IPS DF 4.7 (cell line): ENCODE measurements at regions not wholly inside any gene's neighbourhood (a gene's known extent, or its start where the extent isn't known, plus 50 kb on each side); places are given as distances from the start of the nearest gene placed in this dataset.
"Not testable (repeated sequence)": the region's sequence is repeated elsewhere in the genome, so short reads cannot be mapped to it uniquely, and the experiment has no call there.

Source experiments
- DNase-seq: peaks from one replicate; pipeline ENCODE4 v3.0.0-alpha.2; 2013; ENCODE audit warnings: low spot score; ENCODE audit errors: extremely low read depth

DNA sequence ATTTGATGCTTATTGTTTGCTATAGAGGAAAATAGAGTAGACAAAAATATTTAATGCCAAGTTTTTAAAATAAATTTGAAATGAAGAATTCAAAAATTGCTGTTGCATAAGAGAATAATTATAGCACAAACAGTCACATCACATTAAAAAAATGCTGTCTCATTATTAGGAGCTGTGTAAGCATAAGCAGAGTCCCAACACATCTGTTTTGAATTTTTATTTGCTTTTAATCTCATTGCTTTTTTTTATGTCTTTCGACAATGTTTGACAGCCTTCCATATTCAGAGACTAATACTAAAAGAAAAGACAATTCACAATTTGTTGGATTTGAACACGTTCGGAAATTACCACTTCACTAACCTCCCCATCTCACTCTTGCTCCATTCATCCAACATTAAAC, 143.5 kb downstream of the TFPI2 start:
- DNase-seq, result no peak

DNA sequence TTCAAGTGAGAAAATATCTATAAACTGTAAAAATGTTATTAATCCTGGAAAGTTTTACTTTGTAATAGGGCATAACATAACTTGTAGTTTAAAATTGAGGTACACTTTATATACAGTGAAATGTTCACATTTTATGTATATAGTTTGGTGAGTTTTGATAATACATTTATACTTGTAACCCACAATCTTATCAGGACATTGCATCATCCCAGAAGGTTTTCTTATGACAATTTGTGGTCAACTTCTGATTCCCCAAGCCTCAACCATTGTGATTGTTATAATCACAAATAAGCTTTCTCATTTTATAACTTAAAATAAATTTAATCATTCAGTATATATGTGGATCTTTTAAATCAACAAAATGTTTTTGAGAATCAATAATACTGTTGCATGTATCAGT, 151.1 kb downstream of the TFPI2 start:
- no peak for DNase-seq

DNA sequence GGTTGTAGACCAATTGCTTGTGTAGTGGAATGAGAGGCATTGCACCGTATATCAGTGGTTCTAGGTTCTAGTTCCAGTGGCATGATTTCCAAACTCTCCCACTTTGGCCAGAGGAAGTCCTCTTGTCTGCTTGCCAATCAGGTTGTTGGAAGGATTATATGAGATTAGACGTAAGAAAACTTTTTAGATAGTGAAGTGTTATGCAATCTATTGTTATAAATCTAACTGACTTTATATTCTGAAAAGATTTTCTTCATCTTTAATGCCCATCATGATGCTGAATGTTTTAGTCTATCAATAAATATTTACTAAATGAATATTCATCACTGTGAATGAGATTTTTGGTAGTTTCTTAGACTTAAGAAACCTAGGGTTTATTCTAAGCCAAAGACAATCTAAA, 152.6 kb downstream of the TFPI2 start:
- no peak for DNase-seq

DNA sequence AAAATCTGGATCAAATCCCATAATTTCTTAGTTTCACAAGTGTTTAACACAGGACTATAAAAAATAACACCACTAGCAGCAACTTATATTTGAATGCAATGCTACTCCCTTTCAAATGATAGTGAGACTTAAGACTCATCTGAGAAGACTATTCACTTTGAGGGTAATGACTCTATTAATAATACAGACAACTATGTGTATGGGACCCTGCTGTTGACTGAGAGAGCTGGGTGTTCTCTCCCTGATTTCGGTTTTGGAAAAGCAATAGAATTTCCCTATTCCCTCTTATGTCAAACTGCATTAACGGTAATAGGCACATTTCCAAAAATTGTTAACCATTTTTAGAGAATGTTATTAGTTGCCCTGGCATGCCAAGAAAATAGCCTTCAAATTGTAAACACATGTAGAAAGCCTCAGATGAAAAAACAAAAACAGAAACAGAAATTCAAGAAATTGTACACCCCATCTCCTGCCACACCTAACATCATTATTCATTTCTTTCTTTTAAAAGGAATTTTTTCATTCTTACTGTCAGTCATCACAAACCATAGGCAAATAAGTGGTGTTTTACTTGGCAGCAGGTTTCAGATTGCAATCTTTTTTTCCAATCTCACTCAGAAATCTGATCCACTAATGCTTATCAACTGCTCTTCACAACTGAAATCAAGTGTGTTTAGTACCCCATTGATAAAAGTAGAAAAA, 153.7 kb downstream of the TFPI2 start:
- DNase-seq, result no peak

DNA sequence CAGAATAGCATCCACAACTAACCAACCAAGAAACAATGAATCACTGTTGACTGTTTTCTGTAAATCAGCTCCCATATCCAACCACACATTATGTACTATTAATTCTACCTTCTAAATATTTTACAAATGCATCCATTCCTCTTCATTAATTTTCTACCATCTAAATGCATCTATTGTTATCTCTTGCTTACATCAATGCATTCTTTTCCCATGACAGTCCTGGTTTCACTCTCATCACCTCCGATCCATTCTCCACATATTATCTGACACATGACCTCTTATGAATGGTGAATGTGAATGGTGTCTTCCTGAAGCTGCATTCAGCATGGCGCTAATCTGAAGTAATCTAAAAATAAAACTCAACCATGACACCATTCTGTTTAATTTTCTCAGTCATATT, 153.8 kb upstream of the CALCR start:
- DNase-seq, result no peak

DNA sequence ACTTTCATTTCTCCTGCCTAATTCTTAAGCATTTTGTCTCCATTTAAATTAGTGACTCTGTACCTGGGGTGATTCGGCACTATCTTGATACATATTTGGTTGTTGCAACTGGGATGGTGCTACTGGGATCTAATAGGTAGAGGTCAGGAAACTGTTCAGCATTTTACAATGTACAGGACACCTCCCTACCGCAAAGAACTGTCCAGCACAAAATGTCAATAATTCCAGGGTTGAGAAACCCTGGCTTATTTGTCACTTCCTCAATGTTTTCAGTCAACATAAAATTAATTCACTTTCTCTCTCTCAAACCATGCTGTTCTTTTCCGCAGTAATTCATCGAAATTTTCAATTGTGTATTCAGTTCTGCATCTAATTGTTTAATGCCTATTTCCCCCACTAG, 151.4 kb upstream of the CALCR start:
- DNase-seq, result no peak

DNA sequence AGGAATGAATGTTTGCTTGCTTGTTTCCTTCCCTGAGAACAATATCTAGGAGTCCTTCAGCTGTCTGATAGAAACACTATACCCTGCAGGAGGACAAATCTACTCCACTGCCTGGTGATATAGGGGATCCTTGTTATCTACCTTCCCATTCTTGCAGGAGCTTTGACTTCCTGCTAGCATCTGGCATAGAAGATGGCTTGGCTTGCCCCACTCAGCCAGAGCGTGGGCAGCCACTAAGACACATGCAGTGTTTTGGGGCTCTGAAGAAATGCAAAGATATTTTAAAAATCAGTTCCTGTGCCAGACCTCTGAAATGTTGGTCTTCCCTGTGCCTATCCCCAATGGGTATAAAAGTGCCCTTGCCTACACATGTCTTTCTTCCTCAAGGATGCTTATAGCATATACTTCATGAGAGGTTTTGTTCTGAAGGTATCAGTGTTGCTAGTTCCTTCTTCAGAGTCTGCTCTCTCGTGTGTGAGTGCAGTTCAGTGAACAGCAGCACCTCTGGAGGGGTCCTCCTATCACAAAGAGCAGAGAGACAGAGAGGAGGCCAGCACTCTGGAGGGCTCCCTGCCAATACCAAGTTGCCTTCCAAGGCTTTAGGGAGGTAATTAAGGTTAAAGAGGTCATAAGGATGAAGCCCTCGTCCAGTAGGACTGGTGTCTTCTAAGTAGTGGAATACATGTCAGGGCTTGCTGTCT, 149.1 kb upstream of the CALCR start:
- no peak for DNase-seq

DNA sequence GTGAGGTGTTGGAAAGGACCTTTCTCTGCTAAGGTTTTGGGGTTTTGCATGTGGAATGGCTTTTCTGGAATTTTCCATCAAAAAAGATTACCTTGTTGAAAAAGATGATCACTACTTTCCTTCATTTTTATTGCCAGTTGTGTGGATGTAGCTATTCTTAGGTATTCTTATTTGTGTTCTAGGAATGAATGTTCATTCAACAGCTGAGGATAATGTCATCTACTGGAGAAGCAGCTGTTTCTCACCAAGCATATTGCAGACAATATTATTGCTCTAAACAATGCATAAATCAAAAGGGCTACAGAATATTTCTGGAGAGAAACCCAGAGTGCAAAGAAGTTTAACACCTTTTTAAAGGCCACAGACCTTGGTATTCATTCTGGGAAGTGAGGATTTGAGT, 145.6 kb upstream of the CALCR start:
- no peak for DNase-seq

DNA sequence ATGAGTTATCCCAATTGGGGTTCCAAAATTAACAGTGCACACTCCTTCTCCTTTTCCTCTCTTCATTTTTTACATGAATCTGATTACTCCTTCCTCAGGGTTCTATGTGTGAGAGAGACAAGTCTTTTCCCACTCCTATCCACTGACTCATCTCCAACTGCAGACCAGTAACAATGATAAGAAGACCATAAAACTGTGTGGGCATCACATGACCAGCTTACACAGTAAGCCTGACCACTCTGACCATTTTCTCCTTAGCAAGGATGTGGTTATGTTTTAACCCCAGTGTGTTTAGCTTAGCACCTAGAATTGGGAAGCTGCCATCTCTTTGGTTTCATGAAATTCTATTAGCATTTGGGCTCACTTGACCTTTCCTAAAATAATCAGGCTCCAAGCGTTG, 145.0 kb upstream of the CALCR start:
- DNase-seq, result no peak

DNA sequence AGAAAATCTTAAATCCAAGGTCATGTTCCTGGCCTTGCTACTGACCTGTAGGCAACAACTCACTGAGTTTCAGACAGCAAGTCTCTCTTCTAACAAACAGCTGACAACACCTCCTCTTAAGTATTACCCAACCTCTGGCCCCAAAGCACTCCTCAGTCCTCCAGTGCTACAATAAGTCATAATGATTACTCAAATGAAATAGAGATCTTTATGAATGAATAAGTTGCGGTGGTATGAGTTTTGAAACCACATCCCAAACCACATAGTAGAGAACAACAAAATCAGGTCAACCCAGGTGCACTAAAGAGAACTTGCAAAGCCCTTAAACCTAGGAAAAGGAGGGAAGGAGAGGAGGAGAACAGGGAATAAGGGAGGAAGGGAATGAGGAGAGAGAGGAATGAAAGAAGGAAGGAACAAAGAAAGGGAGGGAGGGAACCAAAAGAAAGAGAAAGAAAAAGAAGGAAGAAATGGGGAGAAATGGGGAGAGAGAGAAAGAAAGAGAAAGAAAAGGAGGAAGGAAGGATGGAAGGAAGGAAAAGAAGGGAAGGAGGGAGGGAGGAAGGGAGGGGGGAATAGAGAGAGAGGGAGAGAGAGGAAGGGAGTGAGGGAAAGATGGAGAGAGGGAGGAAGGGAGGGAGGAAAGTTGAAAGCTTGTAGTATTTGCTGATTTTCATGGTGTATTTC, 142.8 kb upstream of the CALCR start:
- no peak for DNase-seq

DNA sequence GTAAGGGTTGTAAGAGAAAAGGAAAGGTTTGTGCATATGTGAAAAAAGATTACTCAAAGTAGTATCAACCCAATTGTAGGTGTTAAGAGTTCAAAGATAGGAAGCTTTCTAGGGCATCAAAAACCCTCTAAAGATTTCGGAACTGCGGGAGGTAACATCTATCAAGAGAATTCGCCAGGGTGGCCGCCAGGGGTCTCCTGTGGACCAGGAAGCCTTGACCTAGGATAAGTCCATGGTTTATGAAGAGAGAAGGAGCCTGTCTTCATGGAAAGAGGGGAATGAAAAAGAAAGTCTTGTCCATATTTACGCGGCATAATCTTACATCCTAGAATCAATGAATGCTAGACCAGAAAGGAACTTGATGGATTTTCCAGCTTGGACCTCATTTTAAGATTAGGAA, 140.7 kb upstream of the CALCR start:
- peak; percentile 22 for DNase-seq

DNA sequence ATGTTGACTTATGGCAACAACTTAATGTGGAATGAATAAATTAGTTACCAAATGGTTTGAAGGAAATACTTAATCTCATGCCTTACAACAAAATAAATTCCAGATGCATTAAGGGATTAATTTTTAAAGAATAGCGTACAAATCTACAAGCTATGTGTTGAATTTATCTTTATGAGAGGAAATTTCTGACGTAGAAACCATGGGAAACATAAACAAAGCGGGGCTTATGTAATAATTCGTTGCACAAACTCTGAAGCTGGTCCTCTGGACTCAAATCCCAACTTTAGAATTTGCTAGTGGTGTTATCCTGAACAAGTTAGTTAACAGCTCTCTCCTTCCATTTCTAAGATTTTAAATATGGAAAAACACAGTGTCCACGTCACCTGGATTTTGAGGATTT, 137.4 kb upstream of the CALCR start:
- DNase-seq, result no peak

DNA sequence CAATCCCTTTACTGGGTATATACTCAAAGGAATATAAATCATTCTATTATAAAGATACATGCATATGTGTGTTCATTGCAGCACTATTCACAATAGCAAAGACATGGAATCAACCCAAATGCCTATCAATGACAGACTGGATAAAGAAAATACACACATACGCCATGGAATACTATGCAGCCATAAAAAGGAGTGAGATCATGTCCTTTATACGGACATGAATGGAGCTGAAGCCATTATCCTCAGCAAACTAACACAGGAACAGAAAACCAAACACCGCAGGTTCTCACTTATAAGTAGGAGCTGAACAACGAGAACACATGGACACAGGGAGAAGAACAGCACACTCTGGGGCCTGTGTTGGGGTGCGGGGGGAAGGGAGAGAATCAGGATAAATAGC, 133.7 kb upstream of the CALCR start:
- DNase-seq, result not testable (repeated sequence)

DNA sequence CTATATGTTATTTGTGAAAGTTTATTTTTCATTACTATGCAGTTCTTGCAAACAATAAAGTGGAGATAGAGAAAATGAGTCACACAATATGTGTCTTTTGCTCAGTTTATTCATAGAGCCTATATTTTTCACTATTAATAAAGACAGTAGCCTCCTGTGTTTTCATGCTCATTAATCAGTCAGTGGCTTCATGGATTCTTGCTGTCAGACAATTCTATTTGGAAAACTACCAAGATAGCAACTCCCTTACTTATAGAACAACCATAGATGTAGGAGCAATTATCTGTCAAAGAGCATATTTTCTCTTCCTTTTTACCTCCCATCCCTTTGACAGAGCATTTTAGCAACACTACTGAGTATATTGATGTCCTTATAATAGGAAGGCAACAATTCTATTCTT, 132.7 kb upstream of the CALCR start:
- DNase-seq, result no peak

DNA sequence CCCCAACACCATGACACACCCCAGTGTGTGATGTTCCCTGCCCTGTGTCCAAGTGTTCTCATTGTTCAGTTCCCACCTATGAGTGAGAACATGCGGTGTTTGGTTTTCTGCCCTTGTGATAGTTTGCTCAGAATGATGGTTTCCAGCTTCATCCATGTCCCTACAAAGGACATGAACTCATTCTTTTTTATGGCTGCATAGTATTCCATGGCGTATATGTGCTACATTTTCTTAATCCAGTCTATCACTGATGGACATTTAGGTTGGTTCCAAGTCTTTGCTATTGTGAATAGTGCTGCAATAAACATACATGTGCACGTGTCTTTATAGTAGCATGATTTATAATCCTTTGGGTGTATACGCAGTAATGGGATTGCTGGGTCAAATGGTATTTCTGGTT, 131.6 kb upstream of the CALCR start:
- DNase-seq, result not testable (repeated sequence)

DNA sequence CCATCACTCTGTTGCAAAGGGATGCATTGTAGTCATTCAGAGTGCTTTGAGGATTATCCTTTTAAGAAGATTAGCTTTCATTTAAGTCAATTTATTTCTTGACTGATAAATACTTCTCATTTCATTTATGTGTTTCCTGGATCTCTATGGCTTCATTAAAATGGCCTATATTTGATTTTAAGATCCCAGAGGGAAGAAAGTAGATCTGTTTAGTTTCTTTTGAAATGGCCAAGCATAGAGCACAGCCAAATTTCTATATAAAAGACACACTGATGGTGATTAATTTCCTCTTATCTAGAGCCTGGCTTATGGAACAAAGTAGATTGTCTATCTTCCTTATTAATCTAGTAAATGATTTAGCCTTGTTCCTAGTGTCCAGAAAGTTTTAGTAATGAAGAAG, 129.7 kb upstream of the CALCR start:
- DNase-seq, result no peak

DNA sequence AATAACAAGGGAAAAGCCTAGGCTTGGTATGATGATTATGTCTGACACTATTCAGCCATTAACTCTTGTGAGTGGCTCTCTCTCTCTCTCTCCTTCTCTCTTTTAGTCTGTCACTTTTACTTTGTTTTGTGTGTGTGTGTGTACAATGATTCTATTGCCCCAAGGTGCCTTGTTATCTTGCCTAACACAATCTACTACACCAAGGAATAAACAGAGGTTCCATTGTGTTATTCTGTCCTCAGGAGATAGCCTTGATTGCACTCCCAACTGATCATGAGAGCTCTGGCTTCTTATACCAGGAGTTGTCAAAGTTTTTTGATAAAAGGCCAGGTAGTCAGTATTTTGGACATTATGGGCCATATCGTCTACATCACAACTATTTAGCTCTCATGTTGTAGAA, 123.4 kb upstream of the CALCR start:
- DNase-seq, result no peak

DNA sequence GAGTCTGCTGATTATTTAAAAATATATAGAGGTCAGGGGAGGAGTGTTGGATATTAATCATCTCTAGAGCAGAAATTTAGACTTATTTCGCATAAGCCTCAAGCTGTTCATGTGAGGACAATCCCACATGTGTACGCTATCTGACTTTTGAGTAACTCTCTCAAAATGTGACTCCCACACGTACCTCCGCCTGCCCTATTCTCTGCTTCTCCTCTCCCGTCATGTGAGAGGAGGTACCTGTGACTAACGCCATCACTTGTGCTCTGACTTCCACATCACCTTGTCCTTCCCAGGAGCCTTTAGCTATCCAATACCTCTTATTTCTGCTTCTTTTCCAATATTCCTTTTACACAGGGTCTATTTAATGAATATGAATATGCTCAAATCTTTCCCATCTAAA, 119.3 kb upstream of the CALCR start:
- no peak for DNase-seq

DNA sequence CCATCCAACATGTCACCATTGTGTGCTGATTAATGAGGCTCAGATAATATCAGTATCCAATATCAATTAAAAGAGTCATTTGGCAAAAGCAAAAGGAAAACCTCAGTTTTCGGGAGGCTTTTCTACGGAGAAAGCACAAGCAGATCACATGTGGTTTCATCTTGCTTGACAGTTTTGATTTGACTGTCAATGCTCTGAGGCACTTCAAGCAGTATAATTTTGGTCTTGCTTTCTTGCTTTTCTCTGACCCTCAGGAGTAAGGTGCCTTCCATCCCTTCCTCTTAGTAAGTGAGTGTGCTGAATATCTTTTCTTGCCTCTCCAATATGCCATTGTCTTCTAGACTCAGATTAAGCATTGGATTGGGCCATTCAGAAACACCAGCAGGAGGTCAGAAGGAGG, 115.5 kb upstream of the CALCR start:
- no peak for DNase-seq

DNA sequence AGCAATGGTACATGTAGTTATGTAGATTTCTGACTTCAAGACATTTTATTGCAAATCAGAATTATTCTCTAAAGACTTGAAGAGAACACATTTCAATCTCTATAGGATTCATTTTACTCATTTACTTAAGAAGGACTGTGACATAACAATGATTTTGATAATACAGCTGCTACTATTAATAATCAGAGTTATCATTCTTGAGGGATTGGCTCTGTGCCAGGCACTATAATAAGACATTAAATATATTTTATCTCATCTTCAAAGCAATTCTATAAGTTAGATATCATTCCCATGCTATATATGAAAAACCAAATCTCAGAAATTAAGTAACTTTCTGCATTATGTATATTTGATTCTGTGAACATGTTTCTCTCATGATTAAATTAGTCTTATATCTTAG, 103.7 kb upstream of the CALCR start:
- no peak for DNase-seq

DNA sequence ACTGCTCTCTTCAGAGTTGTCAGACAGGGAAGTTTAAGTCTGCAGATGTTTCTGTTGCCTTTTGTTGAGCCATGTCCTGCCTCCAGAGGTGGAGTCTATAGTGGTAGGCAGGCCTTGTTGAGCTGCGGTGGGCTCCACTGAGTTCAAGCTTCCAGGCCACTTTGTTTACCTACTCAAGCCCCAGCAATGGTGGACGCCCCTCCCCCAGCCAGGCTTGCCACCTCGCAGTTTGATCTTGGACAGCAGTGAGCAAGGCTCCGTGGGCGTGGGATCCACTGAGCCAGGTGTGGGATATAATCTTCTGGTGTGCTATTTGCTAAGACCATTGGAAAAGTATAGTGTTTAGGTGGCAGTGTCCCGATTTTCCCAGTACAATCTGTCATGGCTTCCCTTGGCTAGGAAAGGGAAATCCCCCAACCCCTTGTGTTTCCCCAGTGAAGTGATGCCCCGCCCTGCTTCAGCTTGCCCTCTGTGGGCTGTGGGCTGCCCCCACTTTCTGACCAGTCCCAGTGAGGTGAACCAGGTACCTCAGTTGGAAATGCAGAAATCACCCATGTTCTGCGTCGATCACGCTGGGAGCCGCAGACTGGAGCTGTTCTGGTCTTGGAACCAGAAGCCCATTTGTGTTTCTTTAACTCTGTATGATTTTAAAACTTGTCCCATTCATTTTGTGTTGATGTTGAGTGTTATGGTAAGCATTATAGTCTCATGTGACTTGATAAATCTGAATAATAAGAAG, 89.2 kb upstream of the CALCR start:
- no peak for DNase-seq

DNA sequence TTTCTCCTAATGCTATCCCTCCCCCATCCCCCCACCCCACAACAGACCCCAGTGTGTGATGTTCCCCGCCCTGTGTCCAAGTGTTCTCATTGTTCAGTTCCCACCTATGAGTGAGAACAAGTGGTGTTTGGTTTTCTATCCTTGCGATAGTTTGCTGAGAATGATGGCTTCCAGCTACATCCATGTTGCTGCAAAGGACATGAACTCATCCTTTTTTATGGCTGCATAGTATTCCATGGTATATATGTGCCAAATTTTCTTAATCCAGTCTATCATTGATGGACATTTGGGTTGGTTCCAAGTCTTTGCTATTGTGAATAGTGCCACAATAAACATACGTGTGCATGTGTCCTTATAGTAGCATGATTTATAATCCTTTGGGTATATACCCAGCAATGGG, 83.6 kb upstream of the CALCR start:
- not testable (repeated sequence) for DNase-seq
